ENCODE measurements at regions not wholly inside any gene's neighbourhood (a gene's known extent, or its start where the extent isn't known, plus 50 kb on each side); places are given as distances from the start of the nearest gene placed in this dataset.

- H3K4me1 ChIP-seq = no peaks in the 10 kb centered on the region
- intact Hi-C loops (cut with DNase I; ENCODE audit: low total_unique reads) = no loop called here
- no peaks in the 10 kb centered on the region for H3K36me3 ChIP-seq (ENCODE audit: low read depth, missing control alignments)
- no peak overlapping the region for H3K4me3 ChIP-seq
- DNase-seq = no peak
- no peaks in the 10 kb centered on the region for H3K9me3 ChIP-seq
- TF ChIP-seq POLR2A (IDR thresholded peaks at IDR 0.05) = no peak
- TF ChIP-seq, protein P1, sequence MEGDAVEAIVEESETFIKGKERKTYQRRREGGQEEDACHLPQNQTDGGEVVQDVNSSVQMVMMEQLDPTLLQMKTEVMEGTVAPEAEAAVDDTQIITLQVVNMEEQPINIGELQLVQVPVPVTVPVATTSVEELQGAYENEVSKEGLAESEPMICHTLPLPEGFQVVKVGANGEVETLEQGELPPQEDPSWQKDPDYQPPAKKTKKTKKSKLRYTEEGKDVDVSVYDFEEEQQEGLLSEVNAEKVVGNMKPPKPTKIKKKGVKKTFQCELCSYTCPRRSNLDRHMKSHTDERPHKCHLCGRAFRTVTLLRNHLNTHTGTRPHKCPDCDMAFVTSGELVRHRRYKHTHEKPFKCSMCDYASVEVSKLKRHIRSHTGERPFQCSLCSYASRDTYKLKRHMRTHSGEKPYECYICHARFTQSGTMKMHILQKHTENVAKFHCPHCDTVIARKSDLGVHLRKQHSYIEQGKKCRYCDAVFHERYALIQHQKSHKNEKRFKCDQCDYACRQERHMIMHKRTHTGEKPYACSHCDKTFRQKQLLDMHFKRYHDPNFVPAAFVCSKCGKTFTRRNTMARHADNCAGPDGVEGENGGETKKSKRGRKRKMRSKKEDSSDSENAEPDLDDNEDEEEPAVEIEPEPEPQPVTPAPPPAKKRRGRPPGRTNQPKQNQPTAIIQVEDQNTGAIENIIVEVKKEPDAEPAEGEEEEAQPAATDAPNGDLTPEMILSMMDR (IDR thresholded peaks at IDR 0.05) = no peak
- H3K27ac ChIP-seq = no peak overlapping the region
- H3K27me3 ChIP-seq = no peaks in the 10 kb centered on the region
Observed at GRCh38 chr5:158165647-158166046, 306.7 kb upstream of the CLINT1 start.

GRCh38 chr5:158164296-158165047 lies 305.5 kb upstream of the CLINT1 start:
- no peak for TF ChIP-seq POLR2A (IDR thresholded peaks at IDR 0.05)
- TF ChIP-seq, protein P1 (IDR thresholded peaks at IDR 0.05) = no peak
- H3K4me3 ChIP-seq = no peak overlapping the region
- H3K27me3 ChIP-seq = no peaks in the 10 kb centered on the region
- H3K9me3 ChIP-seq = no peaks in the 10 kb centered on the region
- DNase-seq = no peak
- H3K36me3 ChIP-seq (ENCODE audit: low read depth, missing control alignments) = no peaks in the 10 kb centered on the region
- H3K4me1 ChIP-seq = no peaks in the 10 kb centered on the region
- intact Hi-C loops (cut with DNase I; ENCODE audit: low total_unique reads) = no loop called here
- 67 to 70% methylated on average over 4 of the region's 4 CpGs for WGBS, 2 donors
- no peak overlapping the region for H3K27ac ChIP-seq

- H3K4me3 ChIP-seq = no peak overlapping the region
- no peaks in the 10 kb centered on the region for H3K36me3 ChIP-seq (ENCODE audit: low read depth, missing control alignments)
- no peaks in the 10 kb centered on the region for H3K9me3 ChIP-seq
- 70 to 71% methylated on average over 9 of the region's 9 CpGs for WGBS, 2 donors
- no peak for DNase-seq
- H3K27ac ChIP-seq = no peak overlapping the region
- H3K4me1 ChIP-seq = no peaks in the 10 kb centered on the region
- H3K27me3 ChIP-seq = no peaks in the 10 kb centered on the region
- no peak for TF ChIP-seq POLR2A (IDR thresholded peaks at IDR 0.05)
- TF ChIP-seq, protein P1 (IDR thresholded peaks at IDR 0.05) = no peak
- intact Hi-C loops (cut with DNase I; ENCODE audit: low total_unique reads) = no loop called here
Observed at GRCh38 chr5:158163451-158164295, 304.7 kb upstream of the CLINT1 start.

DNA sequence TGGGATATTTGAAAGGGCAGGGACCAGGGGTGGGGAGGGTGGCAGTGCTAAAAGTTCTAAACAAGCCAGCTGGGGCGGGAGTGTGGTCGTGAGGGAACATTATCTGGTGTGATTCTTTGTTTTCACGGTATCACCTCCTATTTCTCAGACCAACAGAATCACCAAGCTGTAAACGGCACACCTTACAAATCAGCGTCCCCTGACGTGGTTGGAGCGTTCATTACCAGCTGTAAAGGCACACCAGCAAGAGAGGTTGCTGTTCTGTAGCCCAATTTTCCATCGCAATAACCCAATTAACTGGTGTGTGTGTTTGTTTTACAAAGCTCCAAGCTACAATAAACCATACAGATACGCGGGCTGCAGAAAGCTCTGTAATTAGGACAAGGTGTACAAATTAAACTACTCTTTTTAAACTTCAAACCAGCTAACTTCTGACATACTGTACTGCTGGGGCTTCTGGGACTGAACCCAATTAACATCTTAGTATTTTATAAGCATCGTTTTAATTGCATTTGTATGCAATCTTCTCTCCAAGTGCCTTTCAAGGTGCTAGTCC lies 303.6 kb upstream of the CLINT1 start:
- Histone ChIP-seq H3K27me3 (no peaks in the 10 kb centered on the region), H3K4me3 (no peak overlapping the region), H3K36me3 (ENCODE audit: low read depth, missing control alignments) (no peaks in the 10 kb centered on the region), H3K4me1 (no peaks in the 10 kb centered on the region), H3K9me3 (no peaks in the 10 kb centered on the region), H3K27ac (no peak overlapping the region)
- TF ChIP-seq, protein P1 (IDR thresholded peaks at IDR 0.05) = no peak
- TF ChIP-seq POLR2A (IDR thresholded peaks at IDR 0.05) = no peak
- no peak for DNase-seq
- 74 to 80% methylated on average over 11 of the region's 11 CpGs for WGBS, 2 donors
- intact Hi-C loops (cut with DNase I; ENCODE audit: low total_unique reads) = no loop called here
